GM18951 (cell line): ENCODE measurements at regions not wholly inside any gene's neighbourhood (a gene's known extent, or its start where the extent isn't known, plus 50 kb on each side); places are given as distances from the start of the nearest gene placed in this dataset.

ENCODE experiments used
- POLR2A ChIP-seq: IDR thresholded peaks from 4 replicates; pipeline ENCODE4 v1.6.1; 2011; ENCODE audit warnings: mild to moderate bottlenecking; ENCODE audit not compliant: insufficient read length, insufficient read depth; ENCODE audit errors: extremely low read depth
- in situ Hi-C: fragments of 300-500 bp; cut with MboI; formaldehyde crosslinking; loops from one replicate; pipeline ENCODE4 v1.12.0; 2022; ENCODE audit warnings: low sequenced_read_pairs, mixed read lengths, inconsistent platforms; ENCODE audit not compliant: unreplicated experiment

- no peak for TF ChIP-seq POLR2A
- in situ Hi-C loops: loop anchor here (25.0 kb wide), 1 partner anchor 227 kb away; no protein-coding TSS in a partner anchor
Measured at GRCh38 chr2:126764686-126765265, 108.8 kb downstream of the GYPC start.

- in situ Hi-C loops: loop anchor here (25.0 kb wide), 1 partner anchor 228 kb away; no protein-coding TSS in a partner anchor
- TF ChIP-seq POLR2A: no peak
Measured at GRCh38 chr2:126765395-126765794, 109.4 kb downstream of the GYPC start.

- no peak for TF ChIP-seq POLR2A
- in situ Hi-C loops: loop anchor here (25.0 kb wide), 1 partner anchor 229 kb away; no protein-coding TSS in a partner anchor
Measured at GRCh38 chr2:126766295-126766968, 110.5 kb downstream of the GYPC start.

- TF ChIP-seq POLR2A: no peak
- in situ Hi-C loops: loop anchor here (25.0 kb wide), 1 partner anchor 230 kb away; no protein-coding TSS in a partner anchor
Measured at GRCh38 chr2:126766969-126767296, 111.0 kb downstream of the GYPC start.

- no peak for TF ChIP-seq POLR2A
- in situ Hi-C loops: loop anchor here (25.0 kb wide), 1 partner anchor 232 kb away; no protein-coding TSS in a partner anchor
Measured at GRCh38 chr2:126769118-126769517, 113.2 kb downstream of the GYPC start.

- in situ Hi-C loops: loop anchor here (25.0 kb wide), 1 partner anchor 233 kb away; no protein-coding TSS in a partner anchor
Measured at GRCh38 chr2:126770466-126770865, 114.5 kb downstream of the GYPC start.

GRCh38 chr2:126771094-126771493 lies 115.1 kb downstream of the GYPC start:
- TF ChIP-seq POLR2A: no peak
- in situ Hi-C loops: loop anchor here (25.0 kb wide), 1 partner anchor 234 kb away; no protein-coding TSS in a partner anchor

More at GRCh38 chr2:126770466-126770865, 114.5 kb downstream of the GYPC start:
- no peak for TF ChIP-seq POLR2A

- in situ Hi-C loops: loop anchor here (25.0 kb wide), 1 partner anchor 234 kb away; no protein-coding TSS in a partner anchor
- no peak for TF ChIP-seq POLR2A
Measured at GRCh38 chr2:126771501-126772195, 115.7 kb downstream of the GYPC start.

- in situ Hi-C loops: loop anchor here (25.0 kb wide), 1 partner anchor 237 kb away; no protein-coding TSS in a partner anchor
- TF ChIP-seq POLR2A: no peak
Measured at GRCh38 chr2:126774290-126774689, 118.3 kb downstream of the GYPC start.

- no peak for TF ChIP-seq POLR2A
- in situ Hi-C loops: loop anchor here (25.0 kb wide), 1 partner anchor 237 kb away; no protein-coding TSS in a partner anchor
Measured at GRCh38 chr2:126774761-126775160, 118.8 kb downstream of the GYPC start.

- in situ Hi-C loops: no loop called here
- no peak for TF ChIP-seq POLR2A
Measured at GRCh38 chr2:126775300-126775985, 119.5 kb downstream of the GYPC start.

GRCh38 chr2:126776255-126776654 lies 120.3 kb downstream of the GYPC start:
- no peak for TF ChIP-seq POLR2A
- in situ Hi-C loops: no loop called here
